Epithelial cell of esophagus (primary cell): ENCODE measurements at regions not wholly inside any gene's neighbourhood (a gene's known extent, or its start where the extent isn't known, plus 50 kb on each side); places are given as distances from the start of the nearest gene placed in this dataset.

ENCODE experiments used
- DNase-seq: peaks from one replicate; pipeline ENCODE4 v3.0.0; 2010; ENCODE audit warnings: low read depth
- H3K4me3 ChIP-seq: 2 replicates; pipeline ENCODE4 v1.5.1; 2011; ENCODE audit warnings: mild to moderate bottlenecking, low read length, control low read depth
- CTCF ChIP-seq: IDR thresholded peaks from 2 replicates; pipeline ENCODE4 v1.5.1; 2011; ENCODE audit warnings: low read depth, mild to moderate bottlenecking, low read length, control low read depth, inconsistent platforms; ENCODE audit not compliant: insufficient read depth; ENCODE audit errors: missing control alignments

DNA sequence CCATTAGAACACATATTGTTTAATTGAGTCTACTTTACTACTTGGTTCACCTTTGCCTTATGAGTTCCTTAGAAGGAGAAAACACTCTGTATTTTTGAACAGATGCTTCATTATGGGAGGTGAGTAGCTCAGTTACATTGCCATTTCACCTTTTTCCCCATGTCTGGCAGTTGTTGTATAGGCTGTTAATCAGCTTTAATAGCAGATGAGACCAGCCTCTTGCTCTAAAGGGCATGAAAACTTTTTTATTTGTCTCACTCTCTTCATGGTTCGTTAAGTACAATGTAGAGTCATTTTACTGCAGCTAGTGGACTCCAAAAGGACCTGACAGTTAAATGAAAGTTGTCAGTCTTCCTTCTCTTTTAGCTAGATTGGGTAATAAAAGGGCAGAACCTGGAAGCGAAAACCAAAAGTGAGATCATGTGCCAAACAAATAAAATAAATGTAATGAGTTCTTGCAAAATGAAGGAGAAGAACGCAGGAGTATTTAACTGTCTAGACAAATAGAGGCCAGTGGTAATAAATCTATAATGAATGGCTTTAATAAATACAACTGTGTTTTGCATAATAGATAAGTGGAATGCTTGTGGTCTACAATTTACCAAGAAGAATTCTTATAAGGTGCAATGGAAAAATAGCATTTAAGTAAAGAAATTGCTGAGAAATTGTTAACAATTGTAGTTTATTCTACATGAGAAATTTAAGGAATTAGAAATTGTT lies 180.0 kb upstream of the NEGR1 start:
- H3K4me3 ChIP-seq, result no peak overlapping the region
- no peak for DNase-seq
- TF ChIP-seq CTCF, result no peak

DNA sequence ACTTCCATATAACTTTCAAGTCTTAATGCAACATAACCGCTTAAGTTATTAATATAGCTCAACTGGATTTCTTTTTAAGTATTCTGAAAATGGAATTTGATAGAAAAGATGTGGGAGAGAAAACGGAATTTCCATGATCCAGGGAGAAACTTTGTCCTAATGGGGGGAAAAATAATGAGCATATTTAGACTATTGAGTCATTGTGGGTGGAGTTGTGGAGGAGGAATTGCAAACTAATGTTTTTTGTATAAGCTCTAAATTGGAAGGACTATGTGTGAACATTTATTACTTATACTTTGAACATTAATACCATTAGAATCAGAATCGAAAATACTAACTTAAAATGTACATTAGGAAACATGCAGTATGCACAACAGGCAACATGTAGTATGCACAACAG lies 159.9 kb upstream of the NEGR1 start:
- no peak for TF ChIP-seq CTCF
- H3K4me3 ChIP-seq, result no peak overlapping the region
- DNase-seq, result no peak

DNA sequence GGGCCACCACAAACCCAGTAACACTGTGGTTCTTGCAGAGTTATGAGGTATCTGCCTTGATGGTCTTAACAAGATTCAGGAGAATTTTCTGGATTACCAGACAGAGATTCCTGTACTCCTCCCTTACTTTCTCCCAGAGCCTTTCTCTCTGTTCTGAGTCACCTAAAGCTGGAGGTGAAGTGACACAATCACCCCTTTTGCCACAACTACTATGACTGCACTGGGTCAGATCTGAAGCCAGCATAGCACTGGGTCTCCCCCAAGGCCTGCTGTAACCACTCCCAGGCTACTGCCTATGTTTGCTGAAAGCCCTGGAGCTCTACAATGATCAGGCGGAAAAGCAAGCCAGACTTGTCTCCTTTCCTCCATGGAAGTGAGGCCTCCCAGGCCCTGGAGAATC lies 156.7 kb upstream of the NEGR1 start:
- no peak overlapping the region for H3K4me3 ChIP-seq
- DNase-seq, result peak; percentile 37
- TF ChIP-seq CTCF, result no peak

DNA sequence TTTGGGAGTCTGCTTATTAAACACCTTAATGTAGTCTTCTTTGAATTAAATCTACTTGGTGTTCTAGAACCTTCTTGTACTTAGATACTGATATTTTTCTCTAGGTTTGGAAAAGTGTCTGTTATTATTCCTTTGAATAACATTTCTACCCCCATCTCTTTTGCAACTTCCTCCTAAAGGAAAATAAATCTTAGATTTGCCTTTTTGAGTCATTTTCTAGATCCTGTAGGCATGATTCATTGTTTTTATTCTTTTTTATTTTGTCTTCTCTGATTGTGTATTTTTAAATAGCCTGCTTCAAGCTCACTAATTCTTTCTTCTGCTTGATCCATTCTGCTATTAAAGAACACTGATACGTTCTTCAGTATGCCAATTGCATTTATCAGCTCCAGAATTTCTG lies 155.9 kb upstream of the NEGR1 start:
- no peak overlapping the region for H3K4me3 ChIP-seq
- DNase-seq, result no peak
- no peak for TF ChIP-seq CTCF

- no peak for TF ChIP-seq CTCF
Observed at GRCh38 chr1:72435025-72435424, 152.7 kb upstream of the NEGR1 start.

GRCh38 chr1:72434070-72434469 lies 151.7 kb upstream of the NEGR1 start:
- no peak for DNase-seq
- TF ChIP-seq CTCF, result no peak
- no peak overlapping the region for H3K4me3 ChIP-seq

More at GRCh38 chr1:72435025-72435424, 152.7 kb upstream of the NEGR1 start:
- peak; percentile 14 for DNase-seq
- no peak overlapping the region for H3K4me3 ChIP-seq

GRCh38 chr1:72433591-72433990 lies 151.3 kb upstream of the NEGR1 start:
- no peak for DNase-seq
- no peak overlapping the region for H3K4me3 ChIP-seq
- TF ChIP-seq CTCF, result no peak
